Prostate gland (tissue), 2 donors: ENCODE measurements at regions not wholly inside any gene's neighbourhood (a gene's known extent, or its start where the extent isn't known, plus 50 kb on each side); places are given as distances from the start of the nearest gene placed in this dataset.

ENCODE experiments used
- DNase-seq: peaks from one replicate; pipeline ENCODE4 v3.0.0-alpha.2; 2019; ENCODE audit warnings: low spot score
- H3K27ac ChIP-seq, 2 donors: fragments of 200-600 bp; sonication (generic); 2 replicates each; pipeline ENCODE4 v1.5.1; 2017 to 2019
- H3K27me3 ChIP-seq: fragments of 200-600 bp; sonication (generic); replicated peaks from 2 replicates; pipeline ENCODE4 v1.5.1; 2019; ENCODE audit not compliant: insufficient read depth
- H3K36me3 ChIP-seq, 2 donors: fragments of 200-600 bp; sonication (generic); 1 replicate in 1 of 2; 2 replicates in 1 of 2; pipeline versions ENCODE4 v1.5.1 to v1.8.1; 2017 to 2019
- H3K4me1 ChIP-seq: fragments of 200-600 bp; sonication (generic); replicated peaks from 2 replicates; pipeline ENCODE4 v1.5.1; 2019
- H3K4me3 ChIP-seq, 2 donors: fragments of 200-600 bp; sonication (generic); 2 replicates each; pipeline ENCODE4 v1.5.1; 2017 to 2019
- H3K9me3 ChIP-seq: fragments of 200-600 bp; sonication (generic); 2 replicates; pipeline ENCODE4 v1.5.1; 2017
- POLR2A ChIP-seq: fragments of 450-650 bp; IDR thresholded peaks from one replicate; pipeline ENCODE4 v1.6.1; 2016; ENCODE audit warnings: antibody characterized with exemption, mild to moderate bottlenecking
- POLR2AphosphoS5 ChIP-seq: sonication (generic); formaldehyde crosslinking; IDR thresholded peaks from one replicate; pipeline ENCODE4 v1.6.1; 2017; ENCODE audit warnings: antibody characterized with exemption
- WGBS: methylation state at CpG from one replicate; pipeline ENCODE4 v1.1.5; 2018; 5-methylcytosine and 5-hydroxymethylcytosine counted together
- intact Hi-C: fragments of 100-400 bp; cut with DNase I; formaldehyde crosslinking; loops from one replicate; pipeline ENCODE4 v1.14.2; 2022
- TF ChIP-seq, protein P1 (sequence below), 4 experiments: fragments of 200-600 bp in 2 of 4; fragments of 450-650 bp in 2 of 4; sonication (generic) in 2 of 4; IDR thresholded peaks; 1 replicate in 3 of 4; 2 replicates in 1 of 4; pipeline ENCODE4 v1.5.1; 2016 to 2019; ENCODE audit warnings: antibody characterized with exemption in 4 of 4, mild to moderate bottlenecking in 2 of 4, moderate library complexity in 2 of 4

- no peaks in the 10 kb centered on the region for H3K36me3 ChIP-seq
- intact Hi-C loops, result no loop called here
- no peak overlapping the region for H3K27ac ChIP-seq
- H3K27me3 ChIP-seq, result no peaks in the 10 kb centered on the region
- H3K4me3 ChIP-seq, result no peak overlapping the region
- TF ChIP-seq, protein P1, sequence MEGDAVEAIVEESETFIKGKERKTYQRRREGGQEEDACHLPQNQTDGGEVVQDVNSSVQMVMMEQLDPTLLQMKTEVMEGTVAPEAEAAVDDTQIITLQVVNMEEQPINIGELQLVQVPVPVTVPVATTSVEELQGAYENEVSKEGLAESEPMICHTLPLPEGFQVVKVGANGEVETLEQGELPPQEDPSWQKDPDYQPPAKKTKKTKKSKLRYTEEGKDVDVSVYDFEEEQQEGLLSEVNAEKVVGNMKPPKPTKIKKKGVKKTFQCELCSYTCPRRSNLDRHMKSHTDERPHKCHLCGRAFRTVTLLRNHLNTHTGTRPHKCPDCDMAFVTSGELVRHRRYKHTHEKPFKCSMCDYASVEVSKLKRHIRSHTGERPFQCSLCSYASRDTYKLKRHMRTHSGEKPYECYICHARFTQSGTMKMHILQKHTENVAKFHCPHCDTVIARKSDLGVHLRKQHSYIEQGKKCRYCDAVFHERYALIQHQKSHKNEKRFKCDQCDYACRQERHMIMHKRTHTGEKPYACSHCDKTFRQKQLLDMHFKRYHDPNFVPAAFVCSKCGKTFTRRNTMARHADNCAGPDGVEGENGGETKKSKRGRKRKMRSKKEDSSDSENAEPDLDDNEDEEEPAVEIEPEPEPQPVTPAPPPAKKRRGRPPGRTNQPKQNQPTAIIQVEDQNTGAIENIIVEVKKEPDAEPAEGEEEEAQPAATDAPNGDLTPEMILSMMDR (IDR thresholded peaks at IDR 0.05), result no peak
- TF ChIP-seq POLR2A (no peak), POLR2AphosphoS5 (no peak)
- no peaks in the 10 kb centered on the region for H3K4me1 ChIP-seq
- no peak for DNase-seq
- H3K9me3 ChIP-seq, result no peaks in the 10 kb centered on the region
- 38% methylated on average over 3 of the region's 3 CpGs for WGBS
Observed at GRCh38 chr5:145130996-145131395, 704.1 kb downstream of the PRELID2 start.

- intact Hi-C loops, result no loop called here
- H3K4me1 ChIP-seq, result no peaks in the 10 kb centered on the region
- no peaks in the 10 kb centered on the region for H3K36me3 ChIP-seq
- H3K9me3 ChIP-seq, result no peaks in the 10 kb centered on the region
- no peak for DNase-seq
- no peak overlapping the region for H3K4me3 ChIP-seq
- no peaks in the 10 kb centered on the region for H3K27me3 ChIP-seq
- H3K27ac ChIP-seq, result no peak overlapping the region
- TF ChIP-seq POLR2AphosphoS5 (no peak), POLR2A (no peak)
- TF ChIP-seq, protein P1 (IDR thresholded peaks at IDR 0.05), result no peak
- 92% methylated on average over 5 of the region's 5 CpGs for WGBS
Observed at GRCh38 chr5:145129797-145130196, 705.3 kb downstream of the PRELID2 start.

- DNase-seq, result no peak
- TF ChIP-seq POLR2AphosphoS5, result no peak
- TF ChIP-seq POLR2A, result no peak
- TF ChIP-seq, protein P1 (IDR thresholded peaks at IDR 0.05), result no peak
Observed at GRCh38 chr5:145124806-145125205, 710.3 kb downstream of the PRELID2 start.

DNA sequence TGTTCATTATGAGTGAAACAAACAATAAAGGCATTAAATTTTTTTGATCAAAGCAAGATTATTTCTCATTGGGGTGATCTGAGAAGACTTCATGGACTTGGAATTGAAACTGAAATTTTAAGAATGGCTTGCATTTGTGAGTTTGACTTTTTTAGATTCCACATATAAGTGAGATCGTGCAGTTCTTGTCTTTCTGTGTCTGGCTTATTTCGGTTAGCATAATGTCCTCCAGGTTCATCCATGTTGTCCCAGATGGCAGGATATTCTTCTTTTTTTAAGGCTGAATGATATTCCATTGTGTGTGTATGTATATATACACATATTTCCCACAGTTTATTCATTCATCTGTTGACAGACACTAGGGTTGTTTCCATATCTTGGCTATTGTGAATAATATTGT, 716.5 kb downstream of the PRELID2 start:
- no peak for TF ChIP-seq POLR2AphosphoS5
- TF ChIP-seq, protein P1 (IDR thresholded peaks at IDR 0.05), result no peak
- no peak for TF ChIP-seq POLR2A
- no peak overlapping the region for H3K4me3 ChIP-seq
- no peaks in the 10 kb centered on the region for H3K9me3 ChIP-seq
- intact Hi-C loops, result no loop called here
- DNase-seq, result no peak
- 91% methylated on average over 2 of the region's 2 CpGs for WGBS
- H3K36me3 ChIP-seq, result no peaks in the 10 kb centered on the region
- no peaks in the 10 kb centered on the region for H3K4me1 ChIP-seq
- no peaks in the 10 kb centered on the region for H3K27me3 ChIP-seq
- H3K27ac ChIP-seq, result no peak overlapping the region

More at GRCh38 chr5:145124806-145125205, 710.3 kb downstream of the PRELID2 start:
- intact Hi-C loops, result no loop called here
- Histone ChIP-seq H3K27me3 (no peaks in the 10 kb centered on the region), H3K9me3 (no peaks in the 10 kb centered on the region), H3K4me1 (no peaks in the 10 kb centered on the region), H3K27ac (no peak overlapping the region), H3K4me3 (no peak overlapping the region), H3K36me3 (no peaks in the 10 kb centered on the region)
- WGBS, result 75% methylated on average over 3 of the region's 3 CpGs

DNA sequence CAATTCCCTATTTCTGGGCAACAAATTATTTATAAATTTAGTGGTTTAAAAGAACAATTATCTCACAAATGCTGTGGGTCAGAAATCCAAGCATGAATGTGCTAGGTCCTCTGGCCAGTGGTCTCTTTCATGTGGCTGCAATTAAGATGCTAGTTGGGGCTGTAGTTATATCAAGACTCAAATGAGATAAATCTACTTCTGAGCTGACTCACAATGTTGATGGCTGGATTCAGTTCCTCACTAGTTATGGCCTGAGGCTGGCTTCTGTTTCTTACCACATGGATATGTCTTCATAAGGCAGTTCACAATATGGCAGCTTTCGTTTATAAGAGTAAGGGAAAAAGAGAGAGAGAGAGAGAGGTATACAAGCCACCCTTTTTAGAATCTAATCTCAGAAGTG, 717.0 kb downstream of the PRELID2 start:
- no peaks in the 10 kb centered on the region for H3K36me3 ChIP-seq
- H3K27ac ChIP-seq, result no peak overlapping the region
- H3K4me3 ChIP-seq, result no peak overlapping the region
- no peaks in the 10 kb centered on the region for H3K9me3 ChIP-seq
- 78% methylated on average over 1 of the region's 1 CpG for WGBS
- no peaks in the 10 kb centered on the region for H3K27me3 ChIP-seq
- intact Hi-C loops, result no loop called here
- no peaks in the 10 kb centered on the region for H3K4me1 ChIP-seq
- TF ChIP-seq POLR2AphosphoS5 (no peak), POLR2A (no peak)
- TF ChIP-seq, protein P1 (IDR thresholded peaks at IDR 0.05), result no peak
- no peak for DNase-seq
